B cell (primary cell): ENCODE measurements at regions not wholly inside any gene's neighbourhood (a gene's known extent, or its start where the extent isn't known, plus 50 kb on each side); places are given as distances from the start of the nearest gene placed in this dataset.

ENCODE experiments used
- CTCF ChIP-seq: fragments of 200-600 bp; IDR thresholded peaks from one replicate; pipeline ENCODE4 v1.8.0; 2022; ENCODE audit warnings: antibody characterized with exemption, mild to moderate bottlenecking
- EZH2 ChIP-seq: IDR thresholded peaks from 2 replicates; pipeline ENCODE4 v1.6.1; 2012; ENCODE audit warnings: borderline replicate concordance, low read depth, mild to moderate bottlenecking, moderate library complexity, low read length; ENCODE audit not compliant: insufficient read depth, poor library complexity, severe bottlenecking

GRCh38 chr13:40170091-40170490 is 496.4 kb downstream of the FOXO1 start:
- TF ChIP-seq EZH2 = no peak
- TF ChIP-seq CTCF = no peak
